Neural cell (in vitro differentiated cells): ENCODE measurements at regions not wholly inside any gene's neighbourhood (a gene's known extent, or its start where the extent isn't known, plus 50 kb on each side); places are given as distances from the start of the nearest gene placed in this dataset.

Experiments
- CTCF ChIP-seq: fragments of 450-650 bp; IDR thresholded peaks from 2 replicates; pipeline ENCODE4 v1.5.1; 2014; ENCODE audit warnings: antibody characterized with exemption, mild to moderate bottlenecking, moderate library complexity; ENCODE audit not compliant: poor library complexity, severe bottlenecking
- EP300 ChIP-seq: fragments of 450-650 bp; conservative IDR thresholded peaks from 2 replicates; pipeline ENCODE4 v1.6.1; 2014; ENCODE audit warnings: antibody characterized with exemption, mild to moderate bottlenecking, moderate library complexity; ENCODE audit not compliant: poor library complexity, severe bottlenecking
- EZH2 ChIP-seq: fragments of 200-600, 300-800 bp; shearing (Covaris generic), sonication (generic); IDR thresholded peaks from 2 replicates; pipeline ENCODE4 v1.6.1; 2014; ENCODE audit warnings: antibody characterized with exemption, low read length, borderline replicate concordance, mild to moderate bottlenecking; ENCODE audit not compliant: insufficient read depth, poor library complexity, severe bottlenecking
- POLR2AphosphoS5 ChIP-seq: IDR thresholded peaks from 2 replicates; pipeline ENCODE4 v1.6.1; 2012
- RAD21 ChIP-seq: fragments of 450-650 bp; conservative IDR thresholded peaks from 2 replicates; pipeline ENCODE4 v1.6.1; 2014; ENCODE audit warnings: antibody characterized with exemption, mild to moderate bottlenecking, moderate library complexity
- SMC3 ChIP-seq: fragments of 450-650 bp; conservative IDR thresholded peaks from 2 replicates; pipeline ENCODE4 v1.6.1; 2014; ENCODE audit warnings: antibody characterized with exemption, mild to moderate bottlenecking, moderate library complexity; ENCODE audit not compliant: poor library complexity

GRCh38 chr6:126963077-126963809 is 155.2 kb upstream of the RSPO3 start:
- TF ChIP-seq EP300 (no peak), CTCF (no peak), SMC3 (no peak), EZH2 (no peak), RAD21 (no peak), POLR2AphosphoS5 (no peak)
